NCI-H82 treated with DMSO at 0.1 percent for 48 hours (cell line): ENCODE measurements at regions not wholly inside any gene's neighbourhood (a gene's known extent, or its start where the extent isn't known, plus 50 kb on each side); places are given as distances from the start of the nearest gene placed in this dataset.

Experiments
- DNase-seq: peaks from one replicate; lab custom pipeline; 2025; ENCODE audit not compliant: unreplicated experiment; lab: John Stamatoyannopoulos, UW

DNA sequence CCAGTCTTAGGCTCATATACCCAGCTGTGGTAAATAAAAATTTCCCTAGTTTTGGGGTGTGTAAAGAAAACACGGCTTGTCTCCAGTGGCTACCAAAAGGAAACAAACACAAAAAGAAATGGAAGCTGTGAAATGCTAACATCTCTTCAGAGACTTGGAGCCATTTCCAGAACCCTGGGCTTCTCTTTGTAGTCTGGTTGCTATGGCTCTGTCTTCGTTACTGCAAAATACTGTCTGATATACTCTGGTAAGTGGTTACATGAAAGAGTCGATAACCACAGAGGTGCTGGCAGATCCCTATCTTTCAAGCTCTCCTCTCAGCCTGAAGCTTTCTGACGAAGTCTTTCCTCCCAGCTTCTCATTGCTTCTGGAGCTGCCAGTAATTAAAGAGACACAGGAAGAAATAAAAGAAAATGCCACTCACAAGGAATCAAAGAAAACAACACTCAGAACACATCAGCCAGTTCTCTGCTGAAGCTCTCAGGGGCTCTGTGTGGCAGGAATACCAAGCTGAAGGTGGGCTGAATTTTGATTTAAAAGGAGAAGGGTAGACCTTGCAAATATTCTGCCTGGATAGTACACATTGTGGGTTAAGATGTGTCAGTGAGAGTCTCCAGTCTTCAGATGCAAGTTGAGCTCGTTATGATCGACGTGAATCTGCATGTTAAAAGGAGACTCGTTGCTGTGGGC is 107.6 kb upstream of the FAM9C start:
- no peak for DNase-seq

DNA sequence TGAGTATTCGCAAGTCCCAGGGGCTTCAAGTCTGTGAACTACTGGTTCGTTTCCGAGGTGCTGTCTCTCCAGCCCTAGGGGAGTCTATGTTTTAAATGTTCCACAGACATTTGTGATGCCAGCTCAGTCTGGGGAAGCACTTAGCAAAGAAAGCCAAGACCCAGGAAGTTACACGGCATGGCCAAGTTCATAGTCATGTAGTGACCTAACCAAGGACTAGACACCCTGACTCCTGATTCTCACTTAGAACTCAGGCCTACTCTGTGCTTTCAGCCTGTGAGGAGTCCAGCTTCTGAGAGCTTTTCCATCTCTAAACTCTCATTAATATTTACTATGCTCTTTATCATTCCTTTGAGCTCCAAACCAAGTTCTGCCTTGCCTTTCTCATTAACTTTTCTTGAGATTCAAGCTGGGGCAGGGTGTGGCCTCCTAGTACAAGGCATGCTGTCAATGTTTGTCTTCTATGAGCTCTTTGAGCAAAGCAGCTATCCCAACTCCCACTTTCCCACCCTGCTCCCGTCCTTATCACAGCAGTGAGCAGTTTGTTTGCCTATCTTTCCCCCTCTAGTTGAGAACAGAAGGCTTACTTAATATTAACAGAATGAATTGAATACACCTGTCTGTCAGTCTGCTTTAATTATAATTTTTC is 105.4 kb upstream of the FAM9C start:
- DNase-seq: no peak

DNA sequence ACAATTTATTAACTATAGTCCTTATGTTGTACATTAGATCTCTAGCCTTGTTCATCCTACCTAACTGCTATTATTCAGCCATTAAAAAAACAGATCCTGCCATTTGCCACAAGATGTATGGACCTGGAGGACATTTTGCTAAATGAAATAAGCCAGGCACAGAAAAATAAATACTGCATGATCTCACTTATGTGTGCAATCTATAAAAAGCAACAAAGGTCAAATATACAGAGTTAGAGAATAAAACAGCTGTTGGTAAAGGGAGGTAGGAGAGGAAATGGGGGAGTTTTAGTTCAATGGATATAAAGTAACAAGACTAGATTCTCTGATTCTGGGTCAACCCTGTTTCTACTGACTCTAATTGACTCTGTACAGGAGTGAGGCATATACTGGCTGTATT is 103.3 kb upstream of the FAM9C start:
- DNase-seq: no peak

DNA sequence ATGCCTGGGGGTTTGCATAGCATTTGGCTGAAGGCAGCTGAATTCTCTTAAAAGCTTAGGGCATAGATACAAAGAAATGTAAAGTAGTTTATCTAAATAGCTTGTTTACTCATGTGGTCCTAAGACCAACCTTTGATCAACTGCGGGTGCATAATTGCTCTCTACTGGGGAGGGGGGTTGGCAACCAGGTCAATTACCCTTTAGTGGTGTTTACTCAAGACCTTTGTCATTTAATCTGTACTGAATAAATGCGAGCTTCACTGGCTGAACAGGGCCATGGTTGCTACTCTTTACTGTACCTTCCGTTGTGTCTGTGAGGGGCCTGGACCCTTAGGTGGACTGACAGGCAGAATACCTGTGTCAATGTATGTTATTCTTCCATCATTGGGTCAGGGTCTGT is 102.7 kb upstream of the FAM9C start:
- no peak for DNase-seq

DNA sequence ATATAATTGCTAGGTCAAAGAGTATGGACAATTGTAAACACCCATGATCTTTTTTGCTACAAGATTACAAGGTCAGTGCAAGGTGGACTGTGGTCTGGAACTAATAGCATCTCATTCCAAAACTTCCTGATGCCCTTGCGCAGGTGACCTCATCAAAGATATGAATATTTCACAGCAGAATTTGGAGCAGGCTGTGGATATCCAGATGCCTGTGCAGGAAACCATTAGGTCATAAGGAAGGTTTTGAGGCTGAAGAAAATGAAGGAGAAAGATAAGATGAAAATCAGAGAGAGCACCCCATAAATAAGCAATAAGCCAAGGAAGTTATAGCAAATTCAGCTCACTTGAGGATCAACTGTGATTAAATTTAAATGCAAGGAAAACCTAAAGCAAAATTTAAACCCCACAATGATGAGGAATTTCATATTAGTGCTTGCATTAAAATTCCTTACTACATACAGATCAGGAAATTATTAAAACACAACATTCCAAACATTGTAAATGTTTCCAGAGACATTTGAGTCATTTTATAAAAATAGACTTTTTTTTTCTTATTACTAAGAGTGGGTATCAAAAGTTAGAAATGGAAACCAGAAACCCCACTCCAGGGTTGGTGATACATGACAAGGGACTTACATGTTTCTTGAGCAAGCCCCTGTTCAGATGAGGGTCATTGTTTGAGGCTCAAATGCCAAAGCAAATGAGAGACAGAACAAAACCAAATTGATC is 100.7 kb upstream of the FAM9C start:
- no peak for DNase-seq

DNA sequence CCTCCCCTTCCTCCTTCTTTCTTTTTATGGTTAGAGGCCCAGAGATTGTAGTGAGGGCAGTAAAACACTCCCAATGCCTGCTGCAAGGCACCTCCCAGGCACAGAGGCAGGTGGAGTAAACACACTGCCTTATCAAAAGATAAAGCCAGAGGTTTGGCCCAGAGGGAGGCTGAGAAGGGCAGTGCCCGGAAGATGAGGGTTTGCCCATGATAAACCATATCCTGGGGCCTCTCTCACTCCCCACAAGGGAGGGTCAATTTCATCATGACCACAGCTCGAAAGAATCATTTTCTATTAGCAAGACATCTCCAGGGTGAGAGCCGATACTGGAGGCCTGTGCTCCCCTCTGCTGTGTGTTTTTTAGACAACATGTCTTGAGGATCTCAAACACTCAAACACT is 98.5 kb upstream of the FAM9C start:
- no peak for DNase-seq

DNA sequence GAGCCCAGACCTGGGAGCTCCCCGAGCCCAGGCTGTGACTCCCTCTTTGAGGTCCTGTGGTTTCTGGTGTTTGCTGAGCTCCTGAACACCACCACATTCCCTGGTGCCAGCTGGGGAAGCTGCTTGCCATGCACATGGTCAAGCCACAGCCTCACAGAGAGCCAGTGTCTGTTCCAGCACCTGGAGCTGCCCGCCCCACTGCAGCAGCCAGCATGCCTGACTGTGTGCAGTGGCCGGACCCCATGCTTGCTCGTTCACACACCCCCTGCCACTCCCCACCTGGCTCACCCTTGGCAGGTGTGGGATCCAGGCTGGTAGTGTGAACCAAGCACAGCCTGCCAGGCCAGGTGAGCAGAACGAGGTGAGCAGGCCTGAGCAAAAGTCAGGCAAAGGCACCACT is 95.6 kb upstream of the FAM9C start:
- DNase-seq: no peak

DNA sequence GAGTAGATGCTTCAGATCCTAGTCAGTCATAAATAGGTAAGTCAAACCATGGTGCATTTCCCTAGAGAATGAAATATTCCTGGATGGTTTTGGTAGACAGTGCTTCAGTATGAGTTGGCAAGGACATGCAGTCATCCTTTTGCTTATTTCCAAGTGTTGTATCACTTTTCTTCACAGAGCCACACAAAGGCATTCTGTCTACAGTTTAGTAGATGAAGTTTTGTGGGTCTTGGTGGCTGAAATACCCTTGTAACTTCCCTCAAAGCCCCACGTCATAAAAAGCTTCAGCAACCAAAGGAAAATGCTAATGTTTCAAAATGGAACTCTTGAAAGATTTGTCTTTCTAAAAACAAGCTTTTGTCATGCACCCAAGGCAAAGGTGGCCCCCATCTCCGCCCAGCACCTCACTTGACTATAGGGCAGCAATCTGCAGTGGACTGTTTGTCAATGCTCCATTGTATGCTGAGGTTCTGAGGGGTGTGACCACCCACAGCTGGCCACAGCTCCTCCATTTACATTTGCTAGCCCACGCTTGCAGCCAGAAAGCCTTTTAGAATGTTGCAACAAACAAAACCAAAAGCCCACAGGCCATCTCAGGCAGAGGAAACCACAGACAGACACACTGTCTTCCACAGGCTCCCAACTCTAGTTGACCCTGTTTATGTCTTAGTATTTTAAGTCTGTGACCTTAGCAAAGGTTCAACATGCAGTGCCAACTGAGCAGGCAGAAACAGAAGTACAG is 87.1 kb upstream of the FAM9C start:
- no peak for DNase-seq

DNA sequence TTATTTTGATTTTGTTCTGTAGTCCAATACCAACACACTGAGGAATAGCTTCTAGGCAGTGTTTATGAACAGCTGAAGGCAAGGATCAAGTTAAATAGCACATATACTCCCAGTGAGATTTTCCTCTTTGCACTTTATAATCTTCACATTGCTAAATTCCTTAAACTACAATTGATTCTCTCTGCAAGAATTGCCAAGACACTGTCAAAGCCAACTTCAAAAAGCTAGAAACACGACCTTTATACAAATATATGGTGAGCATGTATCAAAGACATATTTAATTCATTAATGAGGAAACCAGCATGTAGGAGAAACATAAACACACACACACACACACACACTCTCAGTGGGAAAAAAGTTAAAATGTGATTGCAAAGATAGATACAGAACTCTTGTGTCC is 86.4 kb upstream of the FAM9C start:
- no peak for DNase-seq

DNA sequence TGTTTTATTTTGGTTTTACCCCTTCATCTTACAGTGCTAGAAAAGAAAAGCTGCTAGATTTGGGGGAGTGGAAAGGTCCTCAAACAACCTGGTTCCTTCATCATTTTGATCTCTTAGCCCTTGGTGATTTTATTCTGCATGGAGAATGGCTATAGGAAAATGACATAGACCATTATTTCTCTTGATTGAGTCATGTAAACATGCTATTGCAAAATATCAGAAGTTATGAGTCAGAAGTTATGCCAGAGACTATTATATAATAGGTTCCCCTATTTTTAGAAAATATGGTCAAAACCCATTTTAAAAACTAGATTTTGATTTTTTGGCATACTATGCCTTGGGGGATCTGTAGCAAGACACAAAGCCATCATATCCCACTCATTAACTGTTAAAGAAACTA is 83.7 kb upstream of the FAM9C start:
- no peak for DNase-seq

DNA sequence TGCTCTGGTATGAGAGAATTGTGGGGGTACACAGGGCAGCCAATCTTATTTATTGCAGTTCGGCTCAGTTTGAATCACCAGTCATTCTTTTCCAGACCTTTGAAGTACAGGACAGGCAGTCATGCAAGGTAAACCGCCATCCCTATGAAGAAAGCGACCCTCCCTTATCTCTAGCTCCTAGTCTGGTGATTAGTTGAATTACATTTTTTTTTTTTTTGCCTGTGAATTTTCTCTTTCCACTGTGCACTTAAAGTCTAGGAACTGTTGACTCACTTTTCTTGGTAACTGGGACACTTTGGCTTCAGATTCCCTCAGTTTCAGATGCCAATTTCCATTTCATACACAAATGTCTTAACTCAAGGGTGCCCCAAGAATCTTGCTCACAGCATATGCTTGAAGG is 82.4 kb upstream of the FAM9C start:
- DNase-seq: no peak

DNA sequence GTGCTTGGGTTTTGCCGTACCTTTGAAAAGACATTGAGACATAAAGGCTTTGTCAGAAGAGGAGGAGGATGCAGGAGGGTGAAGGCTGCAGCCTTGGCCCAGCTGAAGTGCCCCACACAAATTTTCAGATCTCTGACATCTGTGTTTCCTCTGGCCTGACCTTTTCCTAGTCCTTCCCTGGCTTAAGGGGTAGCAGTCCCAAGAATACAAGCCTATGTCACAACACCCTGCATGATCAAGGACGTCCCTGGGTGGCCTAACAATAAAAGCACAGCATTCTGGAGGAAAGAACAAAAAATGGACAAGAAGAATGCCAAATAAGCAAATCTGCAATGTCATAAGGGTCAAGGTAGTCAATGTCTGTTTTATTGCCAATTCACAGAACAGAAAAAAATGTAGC is 80.8 kb upstream of the FAM9C start:
- no peak for DNase-seq

DNA sequence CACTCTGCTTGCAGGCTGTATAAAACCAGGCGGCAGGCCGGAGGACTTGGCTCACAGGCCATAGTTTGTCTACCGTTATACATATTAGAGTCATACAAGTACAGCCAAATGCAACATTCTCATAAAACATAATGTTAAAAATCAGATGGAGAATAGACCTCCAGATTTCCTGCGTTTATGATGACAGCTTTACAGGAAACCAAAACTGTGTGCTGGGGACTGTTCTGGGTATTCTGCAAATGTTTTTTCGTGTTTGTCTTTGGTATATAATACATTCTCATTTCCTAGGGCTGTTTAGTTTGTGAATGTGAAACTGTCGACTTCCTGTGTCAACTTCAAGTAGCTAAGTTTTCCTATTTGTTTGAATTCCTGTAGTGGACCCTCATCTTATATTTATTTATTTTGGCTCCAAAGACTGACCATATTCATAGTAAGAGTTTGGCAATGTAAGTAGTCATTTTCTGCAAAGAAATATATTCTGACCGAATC is 79.5 kb upstream of the FAM9C start:
- no peak for DNase-seq

DNA sequence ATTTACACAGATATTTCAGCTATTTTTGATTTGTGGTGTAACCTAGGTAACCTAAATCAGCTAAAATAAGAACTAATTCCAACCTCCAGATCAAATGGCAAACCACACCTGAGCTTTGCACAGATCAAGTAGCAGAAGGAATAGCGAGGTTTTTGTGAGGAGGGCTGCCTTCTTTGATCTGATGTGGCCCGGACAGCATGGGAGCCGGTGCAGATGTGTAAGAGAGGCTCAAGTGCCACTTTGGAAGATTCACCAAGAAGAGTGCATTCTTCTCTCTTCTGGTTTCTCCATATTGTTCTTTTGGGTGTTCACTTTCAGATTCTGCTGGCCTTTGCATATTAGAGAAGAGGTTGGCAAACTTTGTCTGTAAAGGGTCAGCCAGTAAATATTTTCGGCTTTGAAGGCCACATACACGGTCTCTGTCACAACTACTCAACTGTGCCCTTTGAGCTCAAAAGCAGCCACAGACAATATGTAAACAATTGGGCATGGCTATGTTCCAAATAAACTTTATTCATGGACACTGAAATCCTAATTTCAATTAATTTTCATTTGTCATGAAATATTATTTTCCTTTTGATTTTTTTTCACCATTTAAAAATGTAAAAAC is 78.9 kb upstream of the FAM9C start:
- DNase-seq: no peak

DNA sequence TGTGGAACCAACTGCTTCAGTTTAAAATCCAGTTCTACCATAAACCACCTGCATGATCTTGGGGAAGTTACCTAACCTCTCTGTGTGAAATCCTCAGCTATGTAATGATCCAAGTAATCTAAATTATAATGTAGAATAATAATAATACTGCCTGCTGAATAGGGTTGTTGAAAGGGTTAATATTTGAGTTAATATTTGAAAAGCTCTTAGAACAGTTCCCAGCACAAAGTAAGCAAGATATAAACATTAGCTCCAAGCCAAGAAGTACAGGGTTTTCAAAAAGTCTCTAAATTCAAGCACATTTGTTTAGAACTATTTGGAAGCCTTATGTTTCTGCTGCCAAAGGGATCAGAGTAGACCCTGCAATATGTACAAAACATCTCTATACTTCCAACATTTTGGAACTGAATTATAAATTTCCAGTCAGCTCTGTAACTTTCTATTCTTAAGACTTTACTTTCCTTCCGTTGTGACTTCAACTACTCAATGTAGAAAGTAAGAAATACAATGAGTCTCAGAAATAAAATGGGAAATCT is 76.7 kb upstream of the FAM9C start:
- no peak for DNase-seq

DNA sequence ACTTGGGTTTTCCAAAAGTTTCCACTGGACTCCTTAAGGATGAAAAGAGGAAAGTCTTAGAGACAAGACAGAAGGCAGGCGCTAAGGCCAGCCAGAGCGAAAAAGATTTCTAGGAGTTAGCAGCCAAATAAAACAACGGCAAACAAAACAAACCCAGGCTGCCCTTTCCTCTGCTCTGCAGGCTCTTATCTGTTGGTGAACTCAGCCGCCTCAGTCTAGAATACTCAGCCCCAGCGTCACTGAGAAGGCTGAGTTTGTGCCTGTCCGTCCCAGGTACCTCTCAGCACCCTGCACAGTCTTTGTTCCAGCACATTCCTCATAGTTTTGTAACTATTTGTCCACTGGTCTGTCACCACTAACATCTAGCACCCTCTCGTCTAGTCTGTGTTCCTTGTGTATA is 75.6 kb upstream of the FAM9C start:
- DNase-seq: no peak

DNA sequence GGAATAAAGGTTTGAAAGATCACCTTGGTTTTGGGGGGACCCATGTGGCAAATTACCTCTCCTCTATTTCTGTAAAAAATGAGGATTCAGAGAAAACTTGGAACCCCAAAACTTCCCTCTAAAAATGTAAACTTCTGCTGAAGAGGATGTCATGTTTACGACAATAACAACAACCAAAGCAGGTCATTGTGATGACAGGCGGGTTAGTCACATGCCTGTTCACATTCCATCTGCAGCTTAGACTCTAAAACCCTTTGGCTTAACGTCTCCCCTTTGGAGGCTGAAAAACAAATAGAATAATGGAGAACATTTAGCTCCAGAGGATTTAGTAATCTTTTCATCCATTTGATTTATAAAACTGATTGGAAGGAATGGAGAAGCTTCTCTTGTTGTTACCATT is 75.0 kb upstream of the FAM9C start:
- peak; percentile 9 for DNase-seq

DNA sequence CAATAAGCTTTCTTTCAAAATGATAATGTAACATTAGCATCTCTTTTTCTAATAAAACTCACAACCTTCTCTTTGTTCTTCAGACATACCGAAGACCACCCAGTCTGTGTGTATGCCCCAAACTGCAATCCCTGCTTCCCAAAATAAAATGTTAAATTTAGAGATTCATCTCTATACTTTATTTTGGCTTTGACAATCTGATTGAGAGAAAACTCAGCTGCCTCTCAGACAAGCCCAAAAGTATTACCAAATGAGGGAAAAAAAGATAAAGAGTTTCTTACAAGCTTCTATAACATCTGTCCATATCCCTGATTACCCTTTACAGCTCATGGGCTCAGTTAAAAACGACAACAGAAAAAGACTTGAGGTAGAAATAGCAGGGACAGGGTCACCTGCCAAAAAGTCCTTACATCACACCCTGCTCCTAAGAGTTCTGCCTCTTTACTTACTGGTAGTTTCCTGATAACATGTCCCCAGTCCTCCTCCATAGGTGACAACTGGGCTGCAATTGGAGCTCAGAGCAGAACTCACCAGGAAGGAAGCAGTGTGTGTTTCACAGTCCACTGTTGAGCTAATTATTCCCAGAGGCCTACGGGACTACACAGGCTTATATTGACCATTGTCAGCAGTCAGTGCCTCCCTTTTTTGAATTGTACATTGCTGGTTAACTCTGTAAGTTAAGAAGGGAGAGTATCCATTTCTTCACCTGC is 70.9 kb upstream of the FAM9C start:
- DNase-seq: no peak

DNA sequence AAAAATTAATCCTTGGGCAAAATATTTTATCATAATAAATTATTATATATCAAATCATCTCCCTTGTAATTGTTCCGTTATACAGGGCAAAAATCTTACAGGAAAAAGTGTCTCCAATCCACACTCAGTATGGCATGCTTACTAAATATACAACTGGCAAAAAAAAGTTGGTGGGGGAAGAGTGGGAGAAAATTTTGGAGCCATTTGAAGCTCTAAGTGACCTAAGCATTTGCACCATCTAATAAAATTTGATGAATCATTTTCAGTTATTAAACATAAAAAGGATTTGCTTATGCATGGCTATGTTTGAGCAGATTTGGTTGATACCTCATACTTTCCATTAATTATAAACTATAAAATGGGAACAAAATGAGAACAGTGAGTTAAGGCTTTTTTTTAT is 68.1 kb upstream of the FAM9C start:
- DNase-seq: no peak
